ENCODE measurements at regions not wholly inside any gene's neighbourhood (a gene's known extent, or its start where the extent isn't known, plus 50 kb on each side); places are given as distances from the start of the nearest gene placed in this dataset.

DNA sequence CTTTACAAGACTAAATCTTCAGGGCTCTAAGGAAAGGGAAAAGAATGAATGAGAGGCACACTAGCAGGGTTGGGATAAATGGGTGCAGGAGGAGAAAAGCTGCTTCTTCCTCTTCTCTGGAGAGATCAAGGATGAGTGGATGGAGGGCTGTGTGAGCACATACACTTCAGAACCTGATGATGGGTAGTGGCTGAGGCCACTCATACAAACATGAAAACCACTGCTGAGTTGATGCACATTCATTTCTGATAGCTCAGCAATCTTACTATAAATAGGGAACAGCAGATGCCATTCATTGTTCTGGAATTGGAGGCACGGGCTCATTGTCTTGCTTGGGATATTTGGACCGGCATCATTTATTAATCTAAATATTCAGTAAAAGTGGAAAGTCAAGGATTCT, 152.4 kb upstream of the KCTD1 start:
- no peak for ATAC-seq
- Mint-ChIP-seq H3K4me1 (no peaks in the 10 kb centered on the region), H3K4me3 (no peak overlapping the region), H3K9me3 (no peaks in the 10 kb centered on the region), H3K27ac (no peak overlapping the region), H3K36me3 (ENCODE audit: low read depth) (no peaks in the 10 kb centered on the region), H3K27me3 (peaks cover 2% of the 10 kb centered on the region)
- DNase-seq = no peak

DNA sequence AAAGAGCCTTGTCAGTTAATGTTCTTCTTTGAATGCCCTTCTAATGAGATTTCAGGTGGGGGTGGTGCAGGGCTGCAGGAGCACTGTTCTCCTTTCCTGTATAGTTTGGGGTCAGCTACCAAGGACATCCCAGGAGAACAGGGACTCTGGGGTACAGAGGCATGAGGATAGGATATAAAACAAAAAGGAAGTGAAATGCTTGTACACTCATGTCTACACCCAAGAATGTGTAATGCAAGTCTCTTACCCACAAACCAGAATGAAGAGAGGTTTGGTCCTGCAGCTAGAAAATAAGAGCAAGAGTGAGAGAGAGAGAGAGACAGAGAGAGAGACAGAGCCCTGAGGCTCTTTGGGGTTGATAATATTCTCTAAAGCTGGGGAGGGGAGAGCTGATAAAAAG, 151.8 kb upstream of the KCTD1 start:
- ATAC-seq (no peak), DNase-seq (no peak)
- Mint-ChIP-seq H3K27me3 (peaks cover 2% of the 10 kb centered on the region), H3K4me1 (no peaks in the 10 kb centered on the region), H3K4me3 (no peak overlapping the region), H3K36me3 (ENCODE audit: low read depth) (no peaks in the 10 kb centered on the region), H3K27ac (no peak overlapping the region), H3K9me3 (peaks cover under 1% of the 10 kb centered on the region)

DNA sequence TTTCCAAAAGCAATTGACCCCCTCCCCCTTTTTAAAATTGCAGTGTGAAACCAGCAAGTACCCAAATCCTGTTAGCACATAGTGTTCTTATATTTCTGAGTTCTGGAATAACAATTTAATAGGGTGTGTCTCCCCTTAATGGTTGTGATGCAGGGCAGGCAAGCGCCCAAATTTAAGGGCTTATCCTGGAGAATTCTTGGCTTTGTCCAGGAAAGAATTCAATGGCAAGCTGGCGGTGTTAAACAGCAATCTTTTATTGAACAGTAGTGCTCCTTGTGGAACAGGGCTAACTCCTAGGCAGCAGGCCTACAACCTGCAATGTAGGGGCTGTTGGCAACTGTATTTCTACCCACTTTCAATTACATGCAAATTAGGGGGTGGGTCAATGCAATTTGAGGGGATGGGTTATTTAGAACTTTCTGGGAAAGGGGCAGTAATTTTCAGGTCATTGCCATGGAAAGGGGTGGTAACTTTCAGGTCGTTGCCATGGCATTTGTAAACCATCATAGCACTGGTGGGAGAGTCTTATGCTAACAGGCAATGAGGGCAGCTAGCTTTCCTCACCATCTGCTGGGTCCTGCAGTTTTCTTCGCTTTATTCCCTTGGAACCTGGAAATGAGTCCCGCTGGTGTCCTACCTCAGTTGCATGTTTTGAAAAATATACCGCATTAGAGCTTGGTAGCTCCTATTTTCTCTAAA, 149.0 kb upstream of the KCTD1 start:
- H3K27me3 Mint-ChIP-seq = peaks cover 2% of the 10 kb centered on the region
- no peak for ATAC-seq
- H3K4me1 Mint-ChIP-seq = no peaks in the 10 kb centered on the region
- H3K36me3 Mint-ChIP-seq (ENCODE audit: low read depth) = no peaks in the 10 kb centered on the region
- peaks cover 8% of the 10 kb centered on the region for H3K9me3 Mint-ChIP-seq
- no peak for DNase-seq
- H3K4me3 Mint-ChIP-seq = no peak overlapping the region
- H3K27ac Mint-ChIP-seq = no peak overlapping the region

DNA sequence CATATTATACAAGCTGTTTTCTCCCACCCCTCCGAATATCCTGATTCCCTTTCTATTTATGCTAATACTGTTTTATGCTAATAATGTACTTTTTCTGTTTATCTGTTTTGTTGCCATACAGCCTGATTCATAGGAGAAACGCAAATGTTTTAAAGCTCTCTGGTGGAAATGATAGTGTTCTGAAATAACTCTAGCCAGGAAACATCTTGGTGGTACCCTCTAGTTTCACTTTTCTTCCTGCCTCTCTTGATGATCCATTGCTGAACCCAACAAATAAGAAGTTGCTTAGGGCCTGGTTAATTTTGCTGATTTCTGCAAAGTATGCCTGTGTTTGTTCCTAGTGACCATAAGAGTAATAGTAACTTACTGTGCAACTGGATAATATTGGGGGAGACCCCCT, 148.4 kb upstream of the KCTD1 start:
- H3K4me3 Mint-ChIP-seq = no peak overlapping the region
- no peaks in the 10 kb centered on the region for H3K4me1 Mint-ChIP-seq
- H3K9me3 Mint-ChIP-seq = peaks cover 13% of the 10 kb centered on the region
- no peak overlapping the region for H3K27ac Mint-ChIP-seq
- H3K27me3 Mint-ChIP-seq = peaks cover 2% of the 10 kb centered on the region
- DNase-seq (no peak), ATAC-seq (no peak)
- no peaks in the 10 kb centered on the region for H3K36me3 Mint-ChIP-seq (ENCODE audit: low read depth)

DNA sequence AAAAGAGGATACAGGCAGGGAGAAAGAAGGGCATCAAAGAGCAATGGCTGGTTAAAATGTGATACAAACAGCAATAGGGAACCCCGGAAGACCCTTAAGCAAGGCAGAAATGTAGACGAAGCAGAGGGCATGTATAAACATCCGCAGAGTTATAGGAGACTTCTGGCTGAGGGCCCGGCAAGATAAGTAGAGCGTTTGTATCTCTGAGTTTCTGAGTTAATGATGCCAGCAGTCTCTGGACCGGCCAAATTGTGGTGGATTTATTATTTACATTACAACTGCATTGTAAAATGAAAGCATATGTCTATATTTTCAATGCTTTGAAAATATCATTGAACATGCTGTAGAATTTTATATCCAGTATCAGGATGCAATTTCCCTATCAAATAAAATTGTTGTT, 148.0 kb upstream of the KCTD1 start:
- Mint-ChIP-seq H3K36me3 (ENCODE audit: low read depth) (no peaks in the 10 kb centered on the region), H3K27ac (no peak overlapping the region), H3K4me3 (no peak overlapping the region), H3K27me3 (peaks cover 2% of the 10 kb centered on the region), H3K4me1 (no peaks in the 10 kb centered on the region), H3K9me3 (peaks cover 17% of the 10 kb centered on the region)
- DNase-seq (no peak), ATAC-seq (no peak)

DNA sequence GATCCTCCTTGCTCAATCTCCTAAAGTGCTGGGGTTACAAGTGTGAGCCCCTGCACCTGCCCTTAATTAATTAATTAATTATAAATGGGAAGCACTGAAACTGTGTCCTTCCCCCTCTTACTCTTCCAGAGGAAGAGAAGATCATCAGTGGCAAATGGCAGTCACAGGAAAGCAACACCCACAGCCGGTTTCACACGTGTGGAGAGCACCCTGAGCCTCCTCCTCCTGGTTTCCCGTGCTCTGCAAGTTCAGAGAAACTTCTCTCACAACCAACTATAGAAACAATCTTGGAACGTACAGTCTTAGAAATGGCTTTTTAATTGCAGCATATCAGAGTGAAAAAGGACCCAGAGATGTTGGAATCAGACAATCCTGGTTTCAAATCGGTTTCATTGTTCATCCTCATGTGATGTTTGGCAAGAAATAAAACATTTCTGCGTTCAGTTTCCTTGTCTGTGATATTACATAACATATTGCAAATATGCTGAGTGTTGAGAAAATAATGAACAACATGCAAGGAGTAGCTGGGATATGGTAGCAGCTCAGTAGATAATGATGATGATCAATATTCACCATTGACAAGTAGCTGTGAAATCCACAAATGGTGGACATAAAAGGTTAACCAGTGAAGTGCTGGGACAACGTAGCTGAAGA, 141.0 kb upstream of the KCTD1 start:
- Mint-ChIP-seq H3K27ac (no peak overlapping the region), H3K9me3 (peaks cover 21% of the 10 kb centered on the region)
- no peak for DNase-seq

DNA sequence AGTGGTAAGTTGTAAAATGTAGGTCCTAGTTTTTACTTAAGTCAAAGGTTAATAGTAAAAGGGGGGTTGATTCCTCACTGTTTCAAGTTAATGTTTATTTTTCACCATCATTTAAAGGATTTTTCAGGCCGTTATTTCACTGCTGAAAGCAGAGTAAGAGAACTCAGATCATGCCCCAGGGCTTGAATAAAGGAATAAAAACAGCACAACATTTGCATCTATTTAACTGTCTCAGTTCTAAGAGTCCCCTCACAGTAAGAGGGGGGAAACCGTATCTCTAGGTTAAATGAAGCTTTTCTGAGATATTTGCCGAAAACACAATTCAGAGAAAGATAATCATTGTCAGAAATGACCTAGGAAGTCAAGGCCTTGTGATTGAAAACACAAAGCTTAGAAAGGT, 138.2 kb upstream of the KCTD1 start:
- Mint-ChIP-seq H3K36me3 (ENCODE audit: low read depth) (no peaks in the 10 kb centered on the region), H3K4me3 (no peak overlapping the region), H3K4me1 (no peaks in the 10 kb centered on the region), H3K27me3 (no peaks in the 10 kb centered on the region), H3K27ac (no peak overlapping the region), H3K9me3 (peaks cover 10% of the 10 kb centered on the region)
- ATAC-seq (no peak), DNase-seq (no peak)

More for the DNA sequence above, 141.0 kb upstream of the KCTD1 start:
- Mint-ChIP-seq H3K4me3 (no peak overlapping the region), H3K36me3 (ENCODE audit: low read depth) (no peaks in the 10 kb centered on the region), H3K4me1 (no peaks in the 10 kb centered on the region), H3K27me3 (no peaks in the 10 kb centered on the region)
- ATAC-seq = no peak

DNA sequence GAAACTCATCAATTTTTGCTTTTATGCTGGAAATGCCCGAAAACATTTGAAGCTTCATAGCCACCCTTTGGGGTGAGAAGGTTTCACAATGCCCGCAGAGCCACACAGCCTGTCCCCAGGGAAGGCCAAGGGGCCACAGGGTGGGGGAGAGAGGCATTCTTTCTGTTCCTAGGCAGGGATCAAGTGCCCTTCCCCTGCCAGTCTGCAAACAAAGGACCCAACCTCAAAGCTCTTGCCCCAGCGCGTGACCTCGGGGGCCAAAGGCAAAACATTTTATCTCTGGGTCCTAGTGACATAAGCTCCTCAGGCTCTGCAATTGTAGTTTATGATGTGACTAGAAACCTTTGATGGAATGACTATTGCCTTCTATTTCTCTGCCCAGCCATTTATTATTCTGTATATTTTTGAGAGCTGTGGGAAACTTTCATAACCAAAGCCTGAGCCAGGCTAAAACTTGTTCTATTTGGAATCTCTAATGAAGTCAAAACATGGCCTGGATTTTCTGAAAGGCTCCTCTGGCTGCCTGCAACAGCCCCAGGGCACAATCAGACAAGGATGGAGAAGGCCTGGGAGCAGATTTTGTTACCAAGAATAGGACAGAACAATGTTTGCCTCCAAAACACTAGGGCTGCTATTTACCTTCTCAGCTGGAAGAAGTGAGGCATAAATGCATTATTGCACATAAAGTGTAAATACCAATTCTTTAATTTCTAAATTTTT, 137.2 kb upstream of the KCTD1 start:
- no peaks in the 10 kb centered on the region for H3K36me3 Mint-ChIP-seq (ENCODE audit: low read depth)
- H3K27ac Mint-ChIP-seq = no peak overlapping the region
- no peaks in the 10 kb centered on the region for H3K4me1 Mint-ChIP-seq
- no peak overlapping the region for H3K4me3 Mint-ChIP-seq
- ATAC-seq = no peak
- H3K27me3 Mint-ChIP-seq = no peaks in the 10 kb centered on the region
- peaks cover under 1% of the 10 kb centered on the region for H3K9me3 Mint-ChIP-seq
- no peak for DNase-seq

DNA sequence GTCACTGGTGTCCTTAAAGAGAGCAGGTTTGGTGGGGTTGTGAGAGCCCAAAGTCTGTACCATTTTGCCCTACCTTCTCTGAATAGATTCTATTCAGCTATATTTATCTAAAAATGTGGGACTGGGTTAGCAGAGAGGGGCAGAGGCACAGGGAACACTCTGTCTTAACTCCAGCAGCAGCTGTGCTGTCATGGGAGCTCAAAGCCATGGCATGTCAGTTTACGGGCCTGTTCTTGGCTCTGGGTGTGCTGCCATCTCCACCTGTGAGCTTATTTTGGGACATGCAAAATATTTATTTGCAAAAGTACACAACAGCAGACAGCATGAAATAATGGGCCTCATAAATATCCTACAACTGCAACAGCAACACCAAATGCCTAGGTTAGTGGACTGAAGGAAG, 129.6 kb upstream of the KCTD1 start:
- no peak overlapping the region for H3K4me3 Mint-ChIP-seq
- ATAC-seq = no peak
- H3K4me1 Mint-ChIP-seq = no peaks in the 10 kb centered on the region
- H3K36me3 Mint-ChIP-seq (ENCODE audit: low read depth) = no peaks in the 10 kb centered on the region
- DNase-seq = no peak
- no peak overlapping the region for H3K27ac Mint-ChIP-seq
- no peaks in the 10 kb centered on the region for H3K9me3 Mint-ChIP-seq
- H3K27me3 Mint-ChIP-seq = no peaks in the 10 kb centered on the region

DNA sequence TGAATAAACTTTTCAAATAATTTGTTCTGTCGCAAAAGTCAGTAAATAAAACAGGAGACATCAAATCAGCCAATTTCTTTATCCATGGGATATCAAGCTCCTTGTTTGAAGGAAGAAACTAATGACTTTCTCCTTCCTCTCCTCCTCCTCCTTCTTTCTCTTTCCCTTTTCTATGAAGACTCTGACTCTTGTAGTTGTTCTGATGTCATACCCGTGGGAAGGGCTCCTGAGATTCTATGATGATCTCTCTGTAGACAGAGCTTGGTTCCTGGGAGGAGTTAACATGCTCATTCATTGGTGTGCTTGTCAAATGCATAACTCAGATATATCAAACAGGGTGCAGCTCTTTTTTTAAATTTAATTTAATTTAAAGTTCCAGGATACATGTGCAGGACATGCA, 118.7 kb upstream of the KCTD1 start:
- Mint-ChIP-seq H3K4me1 (no peaks in the 10 kb centered on the region), H3K27me3 (peaks cover 13% of the 10 kb centered on the region), H3K36me3 (ENCODE audit: low read depth) (no peaks in the 10 kb centered on the region), H3K9me3 (no peaks in the 10 kb centered on the region), H3K4me3 (no peak overlapping the region), H3K27ac (no peak overlapping the region)
- no peak for DNase-seq
- no peak for ATAC-seq

DNA sequence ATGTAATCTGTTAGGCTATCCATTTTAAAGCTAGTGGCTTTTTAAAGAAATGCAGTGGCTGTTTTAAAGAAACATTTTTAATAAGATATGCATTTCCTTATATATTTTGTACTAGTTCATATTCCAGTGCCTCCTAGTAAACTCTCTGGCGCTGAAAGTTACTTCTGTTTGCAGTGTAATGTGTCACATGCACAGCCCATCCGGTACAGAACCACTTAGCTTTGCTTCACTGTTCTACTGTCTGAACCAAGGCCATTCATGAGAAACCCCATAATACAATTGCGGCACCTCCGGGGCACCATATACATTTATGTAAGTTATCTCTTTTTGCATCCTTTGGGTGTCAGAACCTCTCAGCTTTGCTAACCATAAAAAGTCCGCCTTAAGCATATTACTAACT, 114.6 kb upstream of the KCTD1 start:
- H3K4me3 Mint-ChIP-seq = no peak overlapping the region
- DNase-seq = no peak
- no peak overlapping the region for H3K27ac Mint-ChIP-seq
- peaks cover 38% of the 10 kb centered on the region for H3K27me3 Mint-ChIP-seq
- H3K36me3 Mint-ChIP-seq (ENCODE audit: low read depth) = no peaks in the 10 kb centered on the region
- no peaks in the 10 kb centered on the region for H3K4me1 Mint-ChIP-seq
- H3K9me3 Mint-ChIP-seq = no peaks in the 10 kb centered on the region
- ATAC-seq = no peak

DNA sequence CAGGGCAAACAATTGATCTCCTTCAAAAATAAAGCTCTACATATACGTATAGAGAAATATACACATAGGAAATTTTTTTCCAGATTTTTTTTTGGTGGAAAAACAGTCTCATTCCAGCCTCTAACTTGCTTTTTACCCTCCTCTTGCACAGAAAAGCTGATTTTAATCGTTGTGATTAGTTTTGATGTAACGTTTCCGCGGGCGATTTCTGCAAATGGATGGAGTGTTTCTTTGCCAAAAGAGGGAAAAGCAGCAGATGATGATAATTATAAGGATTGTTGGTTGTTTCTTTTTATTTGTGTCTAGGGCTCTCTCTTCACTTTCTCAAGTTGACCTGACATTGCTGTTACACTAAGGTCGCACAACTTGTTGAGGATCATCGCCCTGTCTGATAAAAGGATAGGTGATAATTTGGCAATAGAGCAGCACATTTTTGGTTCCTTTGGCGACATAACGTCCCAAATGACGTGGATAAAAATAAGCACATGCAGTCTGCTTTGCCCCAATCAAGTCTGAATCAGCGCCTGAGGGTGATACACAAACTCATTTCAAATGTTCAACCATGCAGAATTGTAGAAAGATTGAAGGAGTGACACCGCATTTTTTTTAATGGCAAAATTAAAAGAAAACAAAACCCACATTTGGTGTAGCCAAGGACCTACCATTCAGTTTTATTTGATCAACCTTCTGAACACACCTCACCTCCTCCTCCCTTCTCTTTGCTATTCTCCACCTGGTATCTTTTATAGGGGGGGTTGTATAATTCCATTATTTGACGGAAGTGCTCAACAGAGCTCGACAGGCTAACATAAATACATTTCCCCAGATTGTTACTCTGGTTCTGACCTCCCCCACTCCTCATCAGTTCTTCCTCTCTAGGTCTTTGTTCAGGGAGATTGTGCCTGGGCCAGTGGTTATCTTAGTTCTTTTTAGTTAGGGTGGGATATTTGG, 109.6 kb upstream of the KCTD1 start:
- peaks cover 64% of the 10 kb centered on the region for H3K27me3 Mint-ChIP-seq

DNA sequence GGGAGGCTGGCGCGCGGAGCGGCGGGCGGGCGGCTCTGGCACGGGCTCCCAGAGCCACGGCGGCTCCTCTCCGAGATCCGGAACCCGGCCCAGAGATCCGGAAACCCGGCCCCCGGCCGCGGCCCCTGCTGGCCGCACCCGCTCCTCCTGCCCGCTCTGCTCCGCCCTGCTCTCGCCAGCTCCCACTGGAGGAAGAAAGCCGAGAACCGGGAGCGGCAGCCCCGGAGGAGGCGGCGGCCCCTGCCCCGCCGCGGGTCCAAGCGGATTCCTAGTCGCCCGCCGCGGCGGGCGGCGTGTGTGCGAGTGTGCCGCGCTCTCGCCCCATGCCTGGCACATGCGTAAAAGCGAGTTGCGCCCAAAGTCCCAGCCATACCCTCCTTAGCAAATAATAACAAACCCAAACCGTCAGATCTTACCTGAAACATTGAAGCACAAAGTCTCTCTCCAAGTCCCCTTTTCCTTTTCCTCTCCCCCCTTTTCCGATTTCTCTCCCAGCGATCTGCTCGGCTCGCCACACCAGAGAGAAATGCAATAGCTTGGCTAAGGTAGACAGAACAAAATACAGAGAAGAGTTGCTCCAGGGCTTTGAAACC, 108.7 kb upstream of the KCTD1 start:
- DNase-seq (peak; percentile 17), ATAC-seq (peak; percentile 36)
- Mint-ChIP-seq H3K9me3 (no peaks in the 10 kb centered on the region), H3K4me3 (peak overlapping the region; percentile 79), H3K4me1 (peaks cover 10% of the 10 kb centered on the region), H3K27me3 (peaks cover 67% of the 10 kb centered on the region), H3K36me3 (ENCODE audit: low read depth) (no peaks in the 10 kb centered on the region), H3K27ac (peak overlapping the region; percentile 47)

More for the DNA sequence above, 109.6 kb upstream of the KCTD1 start:
- H3K9me3 Mint-ChIP-seq = no peaks in the 10 kb centered on the region
- DNase-seq = no peak
- H3K4me3 Mint-ChIP-seq = peak overlapping the region; percentile 79
- H3K27ac Mint-ChIP-seq = peak overlapping the region; percentile 47
- H3K4me1 Mint-ChIP-seq = peaks cover 10% of the 10 kb centered on the region
- H3K36me3 Mint-ChIP-seq (ENCODE audit: low read depth) = no peaks in the 10 kb centered on the region
- ATAC-seq = no peak

DNA sequence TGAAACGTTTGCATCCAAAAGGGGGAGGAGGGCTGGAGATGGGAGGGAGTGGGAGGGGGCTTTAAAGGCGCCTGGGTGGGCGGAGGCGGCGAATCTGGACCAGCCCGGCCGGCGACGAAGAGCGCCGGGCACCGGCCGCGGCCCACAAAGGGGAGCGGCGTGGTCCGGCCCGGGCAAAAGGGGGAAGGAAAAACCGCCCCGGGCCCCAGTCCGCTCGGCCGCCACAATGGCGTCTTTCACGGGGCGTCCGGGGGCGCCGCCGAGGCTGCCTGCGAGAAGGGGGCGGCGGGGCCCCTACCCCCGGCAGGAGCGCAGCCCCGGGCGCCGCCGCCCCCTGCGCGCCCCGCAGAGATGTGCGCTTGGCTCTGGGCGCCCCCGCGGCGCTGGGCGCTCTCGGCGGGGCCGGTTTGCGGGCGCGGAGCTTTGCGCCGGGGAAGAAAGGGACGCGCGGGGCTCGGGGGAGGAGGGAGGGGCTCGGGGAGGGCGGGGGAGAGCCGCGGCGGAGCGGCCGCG, 108.1 kb upstream of the KCTD1 start:
- no peak for DNase-seq
- Mint-ChIP-seq H3K9me3 (no peaks in the 10 kb centered on the region), H3K27ac (no peak overlapping the region), H3K27me3 (peaks cover 67% of the 10 kb centered on the region), H3K4me1 (peaks cover 10% of the 10 kb centered on the region), H3K4me3 (no peak overlapping the region), H3K36me3 (ENCODE audit: low read depth) (no peaks in the 10 kb centered on the region)
- ATAC-seq = no peak

Measured in activated naive CD8-positive, alpha-beta T cell treated with anti-CD3 and anti-CD28 coated beads, Interleukin-2, amount 50 U/mL, for 24 hours (primary cell).